ENCODE measurements at regions not wholly inside any gene's neighbourhood (a gene's known extent, or its start where the extent isn't known, plus 50 kb on each side); places are given as distances from the start of the nearest gene placed in this dataset.

DNA sequence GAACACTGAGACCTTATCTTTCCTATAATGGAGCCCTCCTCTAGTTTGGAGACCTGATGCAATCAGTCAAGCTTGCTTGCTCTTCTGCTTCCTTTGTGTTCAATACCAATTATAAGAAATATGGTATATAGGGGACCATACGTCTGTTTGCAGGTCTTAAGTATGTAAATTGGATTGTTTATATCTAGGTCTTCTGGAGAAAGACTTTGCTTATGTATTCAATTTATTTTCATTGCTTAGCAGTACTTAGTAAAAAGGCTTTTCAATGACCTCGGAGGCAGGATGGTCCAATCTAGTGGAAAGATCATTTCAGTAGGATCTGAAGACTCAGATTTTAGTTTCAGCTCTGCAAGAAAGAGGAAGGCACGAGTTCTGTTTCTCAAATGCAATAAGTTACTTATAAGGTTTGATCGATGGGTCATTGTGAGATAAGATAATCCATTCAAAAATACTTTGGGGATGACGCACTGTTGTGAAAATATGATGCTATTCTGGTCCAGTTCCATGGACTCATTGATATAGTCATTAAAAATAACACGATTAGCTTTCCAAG lies 571.6 kb downstream of the SH2D4B start:
- no peak overlapping the region for H2BK120ac ChIP-seq (replicated peaks; ENCODE audit: low read depth, low read length)
- TF ChIP-seq, protein P1, sequence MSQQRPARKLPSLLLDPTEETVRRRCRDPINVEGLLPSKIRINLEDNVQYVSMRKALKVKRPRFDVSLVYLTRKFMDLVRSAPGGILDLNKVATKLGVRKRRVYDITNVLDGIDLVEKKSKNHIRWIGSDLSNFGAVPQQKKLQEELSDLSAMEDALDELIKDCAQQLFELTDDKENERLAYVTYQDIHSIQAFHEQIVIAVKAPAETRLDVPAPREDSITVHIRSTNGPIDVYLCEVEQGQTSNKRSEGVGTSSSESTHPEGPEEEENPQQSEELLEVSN (IDR thresholded peaks at IDR 0.05) = no peak
- no peak for TF ChIP-seq HDAC2 (IDR thresholded peaks at IDR 0.05; ENCODE audit: borderline replicate concordance in 1 of 2, low read depth in 2 of 2, low read length in 2 of 2)
- no peak for TF ChIP-seq EZH2 (IDR thresholded peaks at IDR 0.05; ENCODE audit: low read depth, low read length, severe bottlenecking)
- TF ChIP-seq BACH1 (IDR thresholded peaks at IDR 0.05; ENCODE audit: low read length) = no peak
- TF ChIP-seq EP300 (IDR thresholded peaks at IDR 0.05; ENCODE audit: borderline replicate concordance in 1 of 2, low read depth in 2 of 2, low read length in 2 of 2) = no peak
- TF ChIP-seq TCF12 (IDR thresholded peaks at IDR 0.05; ENCODE audit: low read depth, low read length) = no peak
- no peak overlapping the region for H3K4me3 ChIP-seq (ENCODE audit: extremely low read depth in 1 of 4, insufficient read depth in 2 of 4, low read depth in 3 of 4, low read length in 4 of 4)
- ChIA-PET POLR2A (ENCODE audit: partially characterized antibody) (no interaction called here), CTCF (ENCODE audit: partially characterized antibody) (interaction anchor here (1.2 to 2.3 kb wide), 5 partner anchors 8 to 71 kb away, joined by 3 to 8 read pairs (median 5); no protein-coding TSS in a partner anchor)
- no peaks in the 10 kb centered on the region for H3K23me2 ChIP-seq (ENCODE audit: low read depth, low read length)
- H3K14ac ChIP-seq (ENCODE audit: insufficient read length) = no peak overlapping the region
- no peak overlapping the region for H3K56ac ChIP-seq (replicated peaks; ENCODE audit: insufficient read length, low read depth, low read length)
- no peak overlapping the region for H3K9ac ChIP-seq (replicated peaks in 1 of 4; ENCODE audit: extremely low read depth in 1 of 4, low read depth in 3 of 4, low read length in 3 of 4)
- H4K8ac ChIP-seq (ENCODE audit: extremely low read depth, insufficient read depth, low read length) = no peak overlapping the region
- no peak overlapping the region for H2AK5ac ChIP-seq (ENCODE audit: low read depth, low read length)
- no peaks in the 10 kb centered on the region for H3K36me3 ChIP-seq (ENCODE audit: control insufficient read depth in 2 of 4, insufficient read depth in 4 of 4, low read length in 3 of 4)
- no peak overlapping the region for H3K4me2 ChIP-seq (ENCODE audit: insufficient read depth in 1 of 2, low read depth in 2 of 2, low read length in 2 of 2)
- H3K23ac ChIP-seq (ENCODE audit: insufficient read length) = no peak overlapping the region
- H3K4me1 ChIP-seq (replicated peaks in 1 of 4; ENCODE audit: control insufficient read depth in 3 of 4, insufficient read depth in 4 of 4, low read length in 3 of 4) = no peaks in the 10 kb centered on the region
- no peak overlapping the region for H4K91ac ChIP-seq (replicated peaks; ENCODE audit: insufficient read length, low read length)
- 92% methylated on average over 6 of the region's 6 CpGs; no CpG with 5 or more reads in 1 of the 2 experiments for WGBS, 2 experiments (ENCODE audit: extremely low coverage in 1 of 2, insufficient coverage in 1 of 2, insufficient read length in 1 of 2, insufficient replicate concordance in 2 of 2, low coverage in 1 of 2, low lambda C conversion rate in 2 of 2, missing lambda C conversion rate in 1 of 2)
- no peak overlapping the region for H2BK12ac ChIP-seq (ENCODE audit: low read depth, low read length)
- H3K27ac ChIP-seq (ENCODE audit: low read depth, low read length) = no peak overlapping the region
- no peak overlapping the region for H2AFZ ChIP-seq (ENCODE audit: low read length)
- no peaks in the 10 kb centered on the region for H3K27me3 ChIP-seq (replicated peaks in 1 of 4; ENCODE audit: control insufficient read depth in 3 of 4, extremely low read depth in 1 of 4, insufficient read depth in 3 of 4, low read length in 3 of 4)
- no peak overlapping the region for H2BK20ac ChIP-seq (ENCODE audit: low read length)
- H3K18ac ChIP-seq (ENCODE audit: extremely low read depth, low read length) = no peak overlapping the region
- H4K5ac ChIP-seq (ENCODE audit: insufficient read length, low read depth, low read length) = no peak overlapping the region
- H3K9me3 ChIP-seq (ENCODE audit: insufficient read depth in 2 of 2, low read depth in 1 of 2, low read length in 1 of 2) = no peaks in the 10 kb centered on the region; a peak in 1 of 4 replicates
- FAIRE-seq (no peak), DNase-seq (ENCODE audit: low read depth in 1 of 2, low spot score in 2 of 2) (no peak)
- no peak overlapping the region for H3K4ac ChIP-seq (replicated peaks; ENCODE audit: insufficient read length, low read depth, low read length)
- H2BK5ac ChIP-seq (ENCODE audit: low read depth, low read length) = no peak overlapping the region
- no peaks in the 10 kb centered on the region for H3K79me2 ChIP-seq (ENCODE audit: control insufficient read depth in 1 of 2, insufficient read depth in 2 of 2, low read length in 2 of 2)
- no peaks in the 10 kb centered on the region for H4K20me1 ChIP-seq (replicated peaks in 1 of 2; ENCODE audit: control insufficient read depth in 1 of 2, insufficient read depth in 2 of 2, low read length in 2 of 2)
- H3K79me1 ChIP-seq (ENCODE audit: low read depth, low read length) = no peaks in the 10 kb centered on the region
- H2BK15ac ChIP-seq (ENCODE audit: low read length) = no peak overlapping the region
